Ovary (tissue), 3 donors: ENCODE measurements at regions not wholly inside any gene's neighbourhood (a gene's known extent, or its start where the extent isn't known, plus 50 kb on each side); places are given as distances from the start of the nearest gene placed in this dataset.

Source experiments
- EP300 ChIP-seq: sonication (generic); formaldehyde crosslinking; IDR thresholded peaks from one replicate; pipeline ENCODE4 v1.6.1; 2017; ENCODE audit warnings: antibody characterized with exemption
- POLR2A ChIP-seq: fragments of 450-650 bp; IDR thresholded peaks from one replicate; pipeline ENCODE4 v1.6.1; 2017; ENCODE audit warnings: antibody characterized with exemption, mild to moderate bottlenecking, moderate library complexity
- TF ChIP-seq, protein P1 (sequence below), 3 donors: fragments of 450-650 bp in 2 of 3; fragments of 200-600 bp in 1 of 3; IDR thresholded peaks; one replicate each; pipeline versions ENCODE4 v1.5.1 to v1.8.0; 2016 to 2022; ENCODE audit warnings: antibody characterized with exemption in 3 of 3, mild to moderate bottlenecking in 1 of 3
- donor health status: DM: no; HTN: no; CAD: no.

DNA sequence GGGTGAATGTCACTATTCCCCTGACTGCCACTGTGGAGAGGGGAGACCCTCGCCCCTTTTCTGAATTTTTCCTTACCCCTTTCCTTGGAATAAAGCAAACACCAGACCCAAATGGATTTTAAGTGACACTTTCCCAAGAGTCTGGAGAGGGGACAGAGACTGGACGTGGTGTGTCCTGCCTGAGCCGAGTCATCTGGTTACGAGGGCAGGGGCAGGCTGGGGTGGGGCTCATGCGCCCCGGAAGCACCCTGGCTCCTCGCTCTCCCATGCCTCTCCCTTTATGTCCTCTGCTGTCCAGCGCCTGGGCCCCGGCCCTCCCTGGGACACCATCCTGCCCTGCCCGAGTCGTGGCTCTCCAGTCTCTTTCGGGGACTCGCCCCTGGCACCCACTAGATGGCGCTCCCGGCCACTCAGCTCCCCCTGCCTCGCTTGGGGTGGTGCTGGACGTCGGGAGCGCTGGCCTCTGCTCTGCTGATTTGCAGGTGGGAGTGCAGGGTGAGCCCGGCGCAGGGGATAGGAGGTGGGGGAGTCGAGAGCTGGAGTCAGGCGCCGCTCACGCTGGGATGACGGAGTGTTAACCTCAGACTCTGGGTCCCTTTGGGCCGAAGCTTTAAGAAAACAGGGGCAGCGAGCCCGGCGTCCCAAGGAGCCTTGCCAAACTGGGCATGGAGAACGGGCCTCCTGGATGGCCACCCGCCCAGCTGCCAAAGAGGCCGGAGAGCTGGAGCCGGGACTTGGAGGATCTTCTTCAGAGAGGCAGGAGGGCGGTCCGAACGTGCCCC is 89.8 kb downstream of the RPS6KA4 start:
- TF ChIP-seq, protein P1, sequence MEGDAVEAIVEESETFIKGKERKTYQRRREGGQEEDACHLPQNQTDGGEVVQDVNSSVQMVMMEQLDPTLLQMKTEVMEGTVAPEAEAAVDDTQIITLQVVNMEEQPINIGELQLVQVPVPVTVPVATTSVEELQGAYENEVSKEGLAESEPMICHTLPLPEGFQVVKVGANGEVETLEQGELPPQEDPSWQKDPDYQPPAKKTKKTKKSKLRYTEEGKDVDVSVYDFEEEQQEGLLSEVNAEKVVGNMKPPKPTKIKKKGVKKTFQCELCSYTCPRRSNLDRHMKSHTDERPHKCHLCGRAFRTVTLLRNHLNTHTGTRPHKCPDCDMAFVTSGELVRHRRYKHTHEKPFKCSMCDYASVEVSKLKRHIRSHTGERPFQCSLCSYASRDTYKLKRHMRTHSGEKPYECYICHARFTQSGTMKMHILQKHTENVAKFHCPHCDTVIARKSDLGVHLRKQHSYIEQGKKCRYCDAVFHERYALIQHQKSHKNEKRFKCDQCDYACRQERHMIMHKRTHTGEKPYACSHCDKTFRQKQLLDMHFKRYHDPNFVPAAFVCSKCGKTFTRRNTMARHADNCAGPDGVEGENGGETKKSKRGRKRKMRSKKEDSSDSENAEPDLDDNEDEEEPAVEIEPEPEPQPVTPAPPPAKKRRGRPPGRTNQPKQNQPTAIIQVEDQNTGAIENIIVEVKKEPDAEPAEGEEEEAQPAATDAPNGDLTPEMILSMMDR (IDR thresholded peaks at IDR 0.05), result peak; percentile 59 to 73 (median 65)
- TF ChIP-seq POLR2A (no peak), EP300 (no peak)
